CD14-positive monocyte (primary cell): ENCODE measurements at regions not wholly inside any gene's neighbourhood (a gene's known extent, or its start where the extent isn't known, plus 50 kb on each side); places are given as distances from the start of the nearest gene placed in this dataset.

Experiments
- DNase-seq, 3 donors: peaks; one replicate each; pipeline ENCODE4 v3.0.0-alpha.2; 2011 to 2022
- H2AFZ ChIP-seq: 2 replicates; pipeline ENCODE4 v1.6.0; 2012; ENCODE audit warnings: mild to moderate bottlenecking, low read depth, low read length, inconsistent platforms; ENCODE audit not compliant: insufficient read depth, poor library complexity, severe bottlenecking
- H3K27ac ChIP-seq, 2 donors: 1 replicate in 1 of 2; 2 replicates in 1 of 2; pipeline ENCODE4 v1.5.1; 2012 to 2013; ENCODE audit warnings: low read length in 2 of 2, control low read depth in 1 of 2, inconsistent platforms in 1 of 2, low read depth in 1 of 2, mild to moderate bottlenecking in 1 of 2
- H3K27me3 ChIP-seq, 2 donors: one replicate each; pipeline versions ENCODE4 v1.6.0 to v1.6.1; 2011 to 2013; ENCODE audit warnings: low read length in 2 of 2; ENCODE audit not compliant: control insufficient read depth in 2 of 2, insufficient read depth in 2 of 2
- H3K36me3 ChIP-seq, 2 donors: replicated peaks in 1 of 2; 1 replicate in 1 of 2; 2 replicates in 1 of 2; pipeline versions ENCODE4 v1.5.1 to v1.6.1; 2012 to 2013; ENCODE audit warnings: low read length in 2 of 2, control low read depth in 1 of 2, inconsistent platforms in 1 of 2, mild to moderate bottlenecking in 1 of 2; ENCODE audit not compliant: insufficient read depth in 2 of 2, control insufficient read depth in 1 of 2
- H3K4me1 ChIP-seq, 2 donors: 1 replicate in 1 of 2; 2 replicates in 1 of 2; pipeline versions ENCODE4 v1.5.1 to v1.6.1; 2012 to 2013; ENCODE audit warnings: low read length in 2 of 2, control low read depth in 1 of 2, inconsistent platforms in 1 of 2, mild to moderate bottlenecking in 1 of 2, moderate library complexity in 1 of 2; ENCODE audit not compliant: insufficient read depth in 2 of 2, control insufficient read depth in 1 of 2
- H3K4me2 ChIP-seq: replicated peaks from 2 replicates; pipeline ENCODE3; 2012; ENCODE audit warnings: low read length, moderate library complexity, mild to moderate bottlenecking; ENCODE audit not compliant: poor library complexity, severe bottlenecking; ENCODE audit errors: extremely low read depth
- H3K4me3 ChIP-seq, 3 experiments: fragments of 200-600 bp in 1 of 3; sonication (generic) in 1 of 3; replicated peaks in 1 of 3; 1 replicate in 2 of 3; 2 replicates in 1 of 3; pipeline ENCODE4 v1.5.1; 2011 to 2013; ENCODE audit warnings: low read length in 3 of 3, mild to moderate bottlenecking in 3 of 3, control low read depth in 2 of 3, low read depth in 2 of 3, inconsistent platforms in 1 of 3, moderate library complexity in 1 of 3
- H3K79me2 ChIP-seq: 2 replicates; pipeline ENCODE4 v1.6.0; 2012; ENCODE audit warnings: mild to moderate bottlenecking, control low read depth, inconsistent platforms, low read length, moderate library complexity; ENCODE audit not compliant: insufficient read depth
- H3K9ac ChIP-seq: 2 replicates; pipeline ENCODE4 v1.6.0; 2017; ENCODE audit warnings: low read length, mild to moderate bottlenecking; ENCODE audit not compliant: insufficient read depth, poor library complexity, severe bottlenecking
- H3K9me3 ChIP-seq, 2 donors: replicated peaks in 1 of 2; 1 replicate in 1 of 2; 2 replicates in 1 of 2; pipeline versions ENCODE4 v1.5.1 to v1.6.1; 2012 to 2013; ENCODE audit warnings: low read length in 2 of 2, control low read depth in 1 of 2; ENCODE audit not compliant: control insufficient read depth in 1 of 2, insufficient read depth in 1 of 2
- H4K20me1 ChIP-seq: 2 replicates; pipeline ENCODE4 v1.6.0; 2012; ENCODE audit warnings: mild to moderate bottlenecking, low read length, control low read depth, moderate library complexity; ENCODE audit not compliant: insufficient read depth
- H3K27ac Mint-ChIP-seq, 7 donors: one replicate each; pipeline ENCODE4 v1.8.0; 2020; ENCODE audit warnings: mild to moderate bottlenecking in 7 of 7, mixed read lengths in 7 of 7, moderate library complexity in 6 of 7, inconsistent platforms in 2 of 7
- H3K27me3 Mint-ChIP-seq, 3 donors: one replicate each; pipeline ENCODE4 v1.8.0; 2021 to 2022; ENCODE audit warnings: low read depth in 3 of 3, mild to moderate bottlenecking in 3 of 3, mixed read lengths in 3 of 3, moderate library complexity in 3 of 3, inconsistent platforms in 1 of 3
- H3K36me3 Mint-ChIP-seq, 2 donors: one replicate each; pipeline ENCODE4 v1.8.0; 2020; ENCODE audit warnings: mixed read lengths in 2 of 2, inconsistent platforms in 1 of 2, mild to moderate bottlenecking in 1 of 2
- H3K4me1 Mint-ChIP-seq: one replicate; pipeline ENCODE4 v1.8.0; 2020; ENCODE audit warnings: mild to moderate bottlenecking, mixed read lengths
- H3K4me3 Mint-ChIP-seq, 2 donors: one replicate each; pipeline ENCODE4 v1.8.0; 2020; ENCODE audit warnings: mild to moderate bottlenecking in 2 of 2, mixed read lengths in 2 of 2, moderate library complexity in 1 of 2
- H3K9me3 Mint-ChIP-seq, 7 donors: one replicate each; pipeline ENCODE4 v1.8.0; 2020 to 2022; ENCODE audit warnings: mixed read lengths in 7 of 7, mild to moderate bottlenecking in 6 of 7, moderate library complexity in 6 of 7, inconsistent platforms in 2 of 7
- WGBS: methylation state at CpG from one replicate; pipeline ENCODE4 v1.1.5; 2013; ENCODE audit warnings: missing lambda C conversion rate; ENCODE audit not compliant: insufficient coverage; 5-methylcytosine and 5-hydroxymethylcytosine counted together
- intact Hi-C, 2 donors: fragments of 100-400 bp; cut with micrococcal nuclease; formaldehyde crosslinking; loops; one replicate each; pipeline versions ENCODE4 v1.15.0 to v1.15.1; 2023
- TF ChIP-seq, protein P1 (sequence below): fragments of 200-600 bp; IDR thresholded peaks from one replicate; pipeline ENCODE4 v1.8.0; 2022; ENCODE audit warnings: antibody characterized with exemption, mild to moderate bottlenecking

- no peak for DNase-seq
- no peaks in the 10 kb centered on the region for H3K4me1 ChIP-seq
- H3K4me2 ChIP-seq: no peak overlapping the region
- H3K27me3 ChIP-seq: no peaks in the 10 kb centered on the region
- intact Hi-C loops: no loop called here
- H3K9ac ChIP-seq: no peak overlapping the region
- Mint-ChIP-seq H3K36me3 (no peaks in the 10 kb centered on the region), H3K4me3 (no peak overlapping the region), H3K27ac (no peak overlapping the region), H3K9me3 (peaks cover 0 to 12% (median 8%) of the 10 kb centered on the region in 7 donors), H3K4me1 (peaks cover 5% of the 10 kb centered on the region), H3K27me3 (peaks cover 0 to 2% (median 2%) of the 10 kb centered on the region in 3 donors)
- no peaks in the 10 kb centered on the region for H3K36me3 ChIP-seq
- H3K9me3 ChIP-seq: no peaks in the 10 kb centered on the region
- no peaks in the 10 kb centered on the region for H3K79me2 ChIP-seq
- TF ChIP-seq, protein P1, sequence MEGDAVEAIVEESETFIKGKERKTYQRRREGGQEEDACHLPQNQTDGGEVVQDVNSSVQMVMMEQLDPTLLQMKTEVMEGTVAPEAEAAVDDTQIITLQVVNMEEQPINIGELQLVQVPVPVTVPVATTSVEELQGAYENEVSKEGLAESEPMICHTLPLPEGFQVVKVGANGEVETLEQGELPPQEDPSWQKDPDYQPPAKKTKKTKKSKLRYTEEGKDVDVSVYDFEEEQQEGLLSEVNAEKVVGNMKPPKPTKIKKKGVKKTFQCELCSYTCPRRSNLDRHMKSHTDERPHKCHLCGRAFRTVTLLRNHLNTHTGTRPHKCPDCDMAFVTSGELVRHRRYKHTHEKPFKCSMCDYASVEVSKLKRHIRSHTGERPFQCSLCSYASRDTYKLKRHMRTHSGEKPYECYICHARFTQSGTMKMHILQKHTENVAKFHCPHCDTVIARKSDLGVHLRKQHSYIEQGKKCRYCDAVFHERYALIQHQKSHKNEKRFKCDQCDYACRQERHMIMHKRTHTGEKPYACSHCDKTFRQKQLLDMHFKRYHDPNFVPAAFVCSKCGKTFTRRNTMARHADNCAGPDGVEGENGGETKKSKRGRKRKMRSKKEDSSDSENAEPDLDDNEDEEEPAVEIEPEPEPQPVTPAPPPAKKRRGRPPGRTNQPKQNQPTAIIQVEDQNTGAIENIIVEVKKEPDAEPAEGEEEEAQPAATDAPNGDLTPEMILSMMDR: no peak
- no peak overlapping the region for H3K27ac ChIP-seq
- H4K20me1 ChIP-seq: no peaks in the 10 kb centered on the region
- H3K4me3 ChIP-seq: no peak overlapping the region
- no CpG with 5 or more reads among the region's 3 CpGs for WGBS
- H2AFZ ChIP-seq: no peak overlapping the region
These were observed 175.7 kb upstream of the SMIM23 start for GRCh38 chr5:171609806-171610452.

DNA sequence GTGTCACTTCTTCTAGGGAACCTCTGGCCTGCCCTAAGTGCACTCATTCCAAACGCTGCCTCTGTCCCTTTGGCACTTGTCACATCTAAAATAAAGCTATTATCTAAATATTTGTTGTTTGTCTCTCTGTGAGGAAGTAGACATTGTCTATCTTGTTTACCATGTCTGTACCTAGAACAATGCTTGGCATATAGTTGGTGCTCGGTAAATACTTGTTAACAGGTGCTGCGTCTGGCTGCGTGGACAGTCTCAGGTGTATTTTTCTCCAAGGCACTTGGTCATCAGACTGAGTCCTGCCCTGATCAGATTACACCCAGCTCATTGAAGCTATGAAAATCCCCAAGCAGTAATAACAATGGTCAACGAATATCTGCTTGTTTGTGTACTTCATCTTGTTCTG, 174.9 kb upstream of the SMIM23 start:
- Histone ChIP-seq H3K9me3 (no peaks in the 10 kb centered on the region), H4K20me1 (no peaks in the 10 kb centered on the region), H3K4me3 (no peak overlapping the region), H2AFZ (no peak overlapping the region), H3K79me2 (no peaks in the 10 kb centered on the region), H3K4me2 (no peak overlapping the region), H3K36me3 (no peaks in the 10 kb centered on the region), H3K4me1 (no peaks in the 10 kb centered on the region), H3K27me3 (no peaks in the 10 kb centered on the region), H3K27ac (no peak overlapping the region), H3K9ac (no peak overlapping the region)
- peaks cover 5% of the 10 kb centered on the region for H3K4me1 Mint-ChIP-seq
- intact Hi-C loops: no loop called here
- 77% methylated on average over 3 of the region's 5 CpGs for WGBS
- no peak overlapping the region for H3K4me3 Mint-ChIP-seq
- H3K27me3 Mint-ChIP-seq: peaks cover 0 to 2% (median 2%) of the 10 kb centered on the region in 3 donors
- peaks cover 0 to 12% (median 8%) of the 10 kb centered on the region in 7 donors for H3K9me3 Mint-ChIP-seq
- TF ChIP-seq, protein P1: no peak
- H3K27ac Mint-ChIP-seq: no peak overlapping the region
- H3K36me3 Mint-ChIP-seq: no peaks in the 10 kb centered on the region
- DNase-seq: no peak
